GM23338 (cell line): ENCODE measurements at regions not wholly inside any gene's neighbourhood (a gene's known extent, or its start where the extent isn't known, plus 50 kb on each side); places are given as distances from the start of the nearest gene placed in this dataset.
"Not testable (repeated sequence)": the region's sequence is repeated elsewhere in the genome, so short reads cannot be mapped to it uniquely, and the experiment has no call there.

ENCODE experiments used
- ATAC-seq: fragments of 200-7000 bp; cut with Tn5 transposase; 3 replicates; pipeline ENCODE4 v1.9.1; 2020
- DNase-seq: peaks from one replicate; pipeline ENCODE4 v3.0.0-alpha.2; 2015; ENCODE audit warnings: low spot score
- H2AFZ ChIP-seq: fragments of 200-600 bp; sonication (generic); 2 replicates; pipeline ENCODE4 v1.8.0; 2016; ENCODE audit warnings: antibody characterized with exemption, mild to moderate bottlenecking, moderate library complexity
- H3F3A ChIP-seq: fragments of 200-600 bp; sonication (generic); replicated peaks from 2 replicates; pipeline ENCODE4 v1.8.0; 2017; ENCODE audit warnings: antibody characterized with exemption, mixed run types, low read depth
- H3K27ac ChIP-seq: fragments of 200-600 bp; sonication (generic); 2 replicates; pipeline ENCODE4 v1.6.1; 2016; ENCODE audit warnings: low read depth
- H3K27me3 ChIP-seq: fragments of 200-600 bp; sonication (generic); 2 replicates; pipeline ENCODE4 v1.8.0; 2016; ENCODE audit warnings: mild to moderate bottlenecking, mixed run types, moderate library complexity; ENCODE audit not compliant: insufficient read depth
- H3K36me3 ChIP-seq: fragments of 200-600 bp; sonication (generic); 2 replicates; pipeline ENCODE4 v1.8.0; 2016; ENCODE audit warnings: mild to moderate bottlenecking; ENCODE audit not compliant: insufficient read depth
- H3K4me1 ChIP-seq: fragments of 200-600 bp; sonication (generic); 2 replicates; pipeline ENCODE4 v1.8.0; 2016; ENCODE audit warnings: mild to moderate bottlenecking, moderate library complexity; ENCODE audit not compliant: insufficient read depth
- H3K4me2 ChIP-seq: fragments of 200-600 bp; sonication (generic); 2 replicates; pipeline ENCODE4 v1.7.1; 2017; ENCODE audit warnings: mixed run types
- H3K4me3 ChIP-seq: fragments of 200-600 bp; sonication (generic); 2 replicates; pipeline ENCODE4 v1.6.1; 2016; ENCODE audit warnings: mixed run types
- H3K79me2 ChIP-seq: fragments of 200-600 bp; sonication (generic); replicated peaks from 2 replicates; pipeline ENCODE4 v1.8.0; 2017; ENCODE audit warnings: mild to moderate bottlenecking; ENCODE audit not compliant: insufficient read depth
- H3K9me2 ChIP-seq: fragments of 200-600 bp; sonication (generic); 2 replicates; pipeline ENCODE4 v1.8.0; 2017; ENCODE audit not compliant: insufficient read depth
- H4K20me1 ChIP-seq: fragments of 200-600 bp; sonication (generic); replicated peaks from 2 replicates; pipeline ENCODE4 v1.8.0; 2017; ENCODE audit warnings: mild to moderate bottlenecking; ENCODE audit not compliant: insufficient read depth
- H3K27ac Mint-ChIP-seq: 2 replicates; pipeline ENCODE4 v1.8.0; 2020; ENCODE audit warnings: inconsistent platforms, mild to moderate bottlenecking, moderate library complexity, mixed read lengths
- H3K27me3 Mint-ChIP-seq: 3 replicates; pipeline ENCODE4 v1.8.0; 2022; ENCODE audit warnings: low read depth, mild to moderate bottlenecking, moderate library complexity, mixed read lengths, inconsistent platforms; ENCODE audit not compliant: insufficient read depth, poor library complexity
- H3K36me3 Mint-ChIP-seq: 3 replicates; pipeline ENCODE4 v1.8.0; 2021; ENCODE audit warnings: low read depth, mild to moderate bottlenecking, inconsistent platforms, moderate library complexity, mixed read lengths
- H3K4me1 Mint-ChIP-seq: 3 replicates; pipeline ENCODE4 v1.8.0; 2020; ENCODE audit warnings: mild to moderate bottlenecking, inconsistent platforms, mixed read lengths
- H3K4me3 Mint-ChIP-seq: 3 replicates; pipeline ENCODE4 v1.8.0; 2021; ENCODE audit warnings: moderate library complexity, mild to moderate bottlenecking, inconsistent platforms, mixed read lengths
- H3K9me3 Mint-ChIP-seq: 3 replicates; pipeline ENCODE4 v1.8.0; 2020; ENCODE audit warnings: moderate library complexity, mild to moderate bottlenecking, inconsistent platforms, mixed read lengths
- TF ChIP-seq, protein P1 (sequence below), 2 experiments: fragments of 200-600 bp in 1 of 2; sonication (generic) in 1 of 2; conservative IDR thresholded peaks; 2 replicates each; pipeline versions ENCODE4 v1.5.1 to v1.6.1; 2016 to 2017; ENCODE audit warnings: antibody characterized with exemption in 2 of 2, low read depth in 2 of 2, mild to moderate bottlenecking in 2 of 2, moderate library complexity in 1 of 2

GRCh38 chr15:84505552-84505951, 95.3 kb upstream of the ZSCAN2 start:
- H3K27ac ChIP-seq, H3K27me3 Mint-ChIP-seq, H3K27me3 ChIP-seq, H2AFZ ChIP-seq, H3K4me3 Mint-ChIP-seq, H3K79me2 ChIP-seq, H3K4me1 Mint-ChIP-seq, H3K4me1 ChIP-seq, H3K9me2 ChIP-seq, H3K4me3 ChIP-seq, H3K36me3 Mint-ChIP-seq, H3F3A ChIP-seq, H3K4me2 ChIP-seq, DNase-seq, H3K9me3 Mint-ChIP-seq, H3K36me3 ChIP-seq, ATAC-seq, H3K27ac Mint-ChIP-seq, H4K20me1 ChIP-seq: not testable (repeated sequence)
- TF ChIP-seq, protein P1, sequence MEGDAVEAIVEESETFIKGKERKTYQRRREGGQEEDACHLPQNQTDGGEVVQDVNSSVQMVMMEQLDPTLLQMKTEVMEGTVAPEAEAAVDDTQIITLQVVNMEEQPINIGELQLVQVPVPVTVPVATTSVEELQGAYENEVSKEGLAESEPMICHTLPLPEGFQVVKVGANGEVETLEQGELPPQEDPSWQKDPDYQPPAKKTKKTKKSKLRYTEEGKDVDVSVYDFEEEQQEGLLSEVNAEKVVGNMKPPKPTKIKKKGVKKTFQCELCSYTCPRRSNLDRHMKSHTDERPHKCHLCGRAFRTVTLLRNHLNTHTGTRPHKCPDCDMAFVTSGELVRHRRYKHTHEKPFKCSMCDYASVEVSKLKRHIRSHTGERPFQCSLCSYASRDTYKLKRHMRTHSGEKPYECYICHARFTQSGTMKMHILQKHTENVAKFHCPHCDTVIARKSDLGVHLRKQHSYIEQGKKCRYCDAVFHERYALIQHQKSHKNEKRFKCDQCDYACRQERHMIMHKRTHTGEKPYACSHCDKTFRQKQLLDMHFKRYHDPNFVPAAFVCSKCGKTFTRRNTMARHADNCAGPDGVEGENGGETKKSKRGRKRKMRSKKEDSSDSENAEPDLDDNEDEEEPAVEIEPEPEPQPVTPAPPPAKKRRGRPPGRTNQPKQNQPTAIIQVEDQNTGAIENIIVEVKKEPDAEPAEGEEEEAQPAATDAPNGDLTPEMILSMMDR (conservative IDR thresholded peaks at IDR 0.05; ENCODE audit: low read depth in 2 of 2): peak; percentile 29 to 34; a peak in 2 of 4 replicates

DNA sequence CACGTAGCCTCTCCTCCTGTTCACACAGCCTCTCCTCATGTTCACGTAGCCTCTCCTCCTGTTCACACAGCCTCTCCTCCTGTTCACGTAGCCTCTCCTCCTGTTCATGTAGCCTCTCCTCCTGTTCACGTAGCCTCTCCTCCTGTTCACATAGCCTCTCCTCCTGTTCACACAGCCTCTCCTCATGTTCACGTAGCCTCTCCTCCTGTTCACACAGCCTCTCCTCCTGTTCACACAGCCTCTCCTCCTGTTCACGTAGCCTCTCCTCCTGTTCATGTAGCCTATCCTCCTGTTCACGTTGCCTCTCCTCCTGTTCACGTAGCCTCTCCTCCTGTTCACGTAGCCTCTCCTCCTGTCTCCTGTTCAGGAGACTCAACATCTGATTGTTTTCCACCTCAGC, 88.5 kb upstream of the ZSCAN2 start:
- H4K20me1 ChIP-seq, H3K9me3 Mint-ChIP-seq, H3K36me3 Mint-ChIP-seq, ATAC-seq, H3K27ac ChIP-seq, H3K27me3 Mint-ChIP-seq, H3K36me3 ChIP-seq, H3K4me1 Mint-ChIP-seq, H3K9me2 ChIP-seq, H3K4me1 ChIP-seq, H3F3A ChIP-seq, H3K27me3 ChIP-seq, H3K79me2 ChIP-seq, DNase-seq, H3K4me3 ChIP-seq, H3K27ac Mint-ChIP-seq, H3K4me3 Mint-ChIP-seq, H3K4me2 ChIP-seq, H2AFZ ChIP-seq: not testable (repeated sequence)

DNA sequence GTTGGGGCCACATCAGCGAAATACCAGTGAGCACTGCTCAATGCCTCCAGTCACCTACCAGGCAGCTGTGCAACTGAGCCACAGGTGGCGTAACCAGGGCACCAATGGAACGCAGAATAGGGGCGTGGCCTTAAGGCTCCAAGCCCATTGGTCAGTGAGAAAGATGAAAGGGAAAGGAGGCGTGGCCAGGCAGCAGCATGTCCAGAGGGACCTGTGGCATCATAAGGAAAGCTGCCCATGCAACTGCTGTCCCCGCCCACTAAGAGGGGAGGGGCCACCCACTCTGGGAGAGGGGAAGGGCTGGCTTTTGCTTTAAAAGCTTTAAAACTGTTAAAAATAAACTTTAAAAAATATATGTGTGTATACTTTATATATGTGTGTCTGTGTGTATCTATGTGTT, 84.0 kb upstream of the ZSCAN2 start:
- H3K27me3 ChIP-seq, H3K79me2 ChIP-seq, H4K20me1 ChIP-seq, H3K4me1 ChIP-seq, H3K27me3 Mint-ChIP-seq, H3K36me3 ChIP-seq, H2AFZ ChIP-seq, H3F3A ChIP-seq, H3K36me3 Mint-ChIP-seq, H3K4me3 ChIP-seq, H3K9me2 ChIP-seq, H3K4me2 ChIP-seq, H3K9me3 Mint-ChIP-seq, H3K4me1 Mint-ChIP-seq, H3K27ac ChIP-seq, H3K4me3 Mint-ChIP-seq, ATAC-seq, H3K27ac Mint-ChIP-seq: not testable (repeated sequence)
- peak; percentile 79 for DNase-seq

DNA sequence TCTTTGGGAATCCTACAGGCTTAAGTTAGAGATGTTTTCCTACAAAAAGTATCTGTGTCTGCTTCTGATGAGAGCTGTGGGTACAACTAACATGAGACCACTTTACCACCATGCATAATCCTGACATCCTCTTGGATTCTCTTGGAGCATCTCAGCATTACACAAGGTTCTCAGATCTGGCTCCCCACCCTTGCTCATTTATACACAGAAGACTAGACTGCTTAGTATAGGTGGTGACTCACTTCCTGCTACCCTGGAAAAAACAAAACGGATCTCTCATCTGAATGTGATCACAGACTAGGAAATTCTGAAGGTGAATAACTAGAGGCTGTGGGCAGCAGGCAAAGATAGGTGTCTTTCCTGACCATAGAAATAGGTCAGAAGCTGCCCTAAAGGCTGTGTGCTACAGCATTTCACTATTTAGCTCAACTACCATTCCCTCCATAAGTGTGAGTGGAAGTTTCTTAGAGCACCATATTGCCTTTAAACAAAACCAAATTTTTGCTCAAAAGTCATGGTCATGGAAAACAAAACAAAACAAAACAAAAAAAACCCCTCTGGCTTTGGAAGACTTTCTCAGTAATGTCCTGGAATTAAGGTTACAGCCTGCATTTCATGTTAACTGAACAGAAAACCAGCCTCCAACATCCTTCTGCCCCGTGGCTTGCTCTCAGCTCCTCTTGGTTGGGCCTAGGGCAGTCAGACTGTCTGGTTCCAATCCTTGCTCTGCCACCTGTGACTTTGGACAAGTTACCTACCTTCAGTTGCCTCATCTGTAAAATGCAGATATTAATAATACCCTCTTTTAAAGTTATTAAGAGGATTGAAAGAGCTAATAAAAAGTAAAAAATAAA, 75.1 kb upstream of the ZSCAN2 start:
- H3K79me2 ChIP-seq, H3K4me1 Mint-ChIP-seq, H4K20me1 ChIP-seq, H3K9me3 Mint-ChIP-seq, H3K27me3 Mint-ChIP-seq, H3K27ac ChIP-seq, H2AFZ ChIP-seq, H3K4me2 ChIP-seq, H3F3A ChIP-seq, DNase-seq, H3K36me3 Mint-ChIP-seq, ATAC-seq, H3K4me3 Mint-ChIP-seq, H3K27ac Mint-ChIP-seq, H3K27me3 ChIP-seq, H3K36me3 ChIP-seq, H3K4me3 ChIP-seq, H3K4me1 ChIP-seq, H3K9me2 ChIP-seq: not testable (repeated sequence)

GRCh38 chr15:84530751-84531150, 70.1 kb upstream of the ZSCAN2 start:
- H3K27me3 Mint-ChIP-seq, H2AFZ ChIP-seq, H3K36me3 Mint-ChIP-seq, ATAC-seq, H3K27me3 ChIP-seq, H3K4me3 Mint-ChIP-seq, H3K27ac Mint-ChIP-seq, H3K79me2 ChIP-seq, H3K4me1 ChIP-seq, DNase-seq, H3K36me3 ChIP-seq, H3K27ac ChIP-seq, H3K4me3 ChIP-seq, H3K9me2 ChIP-seq, H3K9me3 Mint-ChIP-seq, H3K4me1 Mint-ChIP-seq, H3F3A ChIP-seq, H3K4me2 ChIP-seq, H4K20me1 ChIP-seq: not testable (repeated sequence)

DNA sequence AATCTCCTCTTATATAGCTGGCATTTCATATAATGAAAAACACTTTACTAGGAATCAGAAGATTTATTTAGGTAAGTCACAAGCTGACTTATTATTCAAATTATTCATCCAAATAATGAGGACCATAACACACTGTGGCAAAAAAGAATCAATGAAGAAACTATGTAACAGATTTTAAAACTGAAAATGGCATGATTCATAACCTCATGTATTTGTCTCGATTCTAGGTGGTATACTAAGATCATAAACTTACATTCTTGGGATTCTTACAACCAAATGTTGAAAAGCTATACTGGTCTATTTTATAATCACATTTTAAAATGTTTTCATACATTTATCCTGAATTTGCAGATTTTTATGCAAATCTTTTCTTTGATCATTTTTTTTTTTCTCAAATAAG, 69.6 kb upstream of the ZSCAN2 start:
- not testable (repeated sequence) for DNase-seq, H3F3A ChIP-seq, H3K9me2 ChIP-seq, H3K27ac Mint-ChIP-seq, H3K4me3 Mint-ChIP-seq, H4K20me1 ChIP-seq, H3K27ac ChIP-seq, H3K36me3 Mint-ChIP-seq, H3K4me2 ChIP-seq, H3K27me3 Mint-ChIP-seq, H3K9me3 Mint-ChIP-seq, H3K4me1 Mint-ChIP-seq, ATAC-seq, H3K79me2 ChIP-seq, H3K4me3 ChIP-seq, H3K27me3 ChIP-seq, H3K36me3 ChIP-seq, H3K4me1 ChIP-seq, H2AFZ ChIP-seq
